Naive thymus-derived CD8-positive, alpha-beta T cell (primary cell): ENCODE measurements at regions not wholly inside any gene's neighbourhood (a gene's known extent, or its start where the extent isn't known, plus 50 kb on each side); places are given as distances from the start of the nearest gene placed in this dataset.
A peak's percentile ranks its signal among the peaks of the same experiment; 100 is the strongest.

Source experiments
- ATAC-seq, 2 donors: fragments of 150-1000 bp; cut with Tn5 transposase in 1 of 2; sonication (Bioruptor Pico), chemical (Tn5 transposase) in 1 of 2; 1 replicate in 1 of 2; 2 replicates in 1 of 2; pipeline ENCODE4 v1.10.0; 2021; ENCODE audit warnings: mild to moderate bottlenecking in 2 of 2, moderate library complexity in 2 of 2
- POLR2A ChIA-PET: fragments of 350-600 bp; sonication (Branson Sonifier 250); formaldehyde crosslinking; loops from one replicate; lab custom pipeline; 2021; ENCODE audit warnings: antibody characterized with exemption; lab: Charles Lee
- DNase-seq, 10 donors: peaks; one replicate each; pipeline versions ENCODE4 v3.0.0 to v3.0.0-alpha.2; 2020 to 2022
- H3K27ac Mint-ChIP-seq, 10 donors: one replicate each; pipeline ENCODE4 v1.8.0; 2020 to 2022; ENCODE audit warnings: mild to moderate bottlenecking in 10 of 10, mixed read lengths in 10 of 10, moderate library complexity in 4 of 10, inconsistent platforms in 1 of 10
- H3K27me3 Mint-ChIP-seq, 5 donors: one replicate each; pipeline ENCODE4 v1.8.0; 2021 to 2022; ENCODE audit warnings: mixed read lengths in 5 of 5
- H3K36me3 Mint-ChIP-seq, 3 donors: one replicate each; pipeline ENCODE4 v1.8.0; 2020 to 2022; ENCODE audit warnings: mixed read lengths in 3 of 3, mild to moderate bottlenecking in 2 of 3, inconsistent platforms in 1 of 3
- H3K4me1 Mint-ChIP-seq, 4 donors: one replicate each; pipeline ENCODE4 v1.8.0; 2021 to 2022; ENCODE audit warnings: mixed read lengths in 4 of 4
- H3K4me3 Mint-ChIP-seq, 10 donors: one replicate each; pipeline ENCODE4 v1.8.0; 2020 to 2022; ENCODE audit warnings: mild to moderate bottlenecking in 10 of 10, mixed read lengths in 10 of 10, moderate library complexity in 6 of 10, inconsistent platforms in 1 of 10
- H3K9me3 Mint-ChIP-seq, 9 donors: one replicate each; pipeline ENCODE4 v1.8.0; 2020 to 2022; ENCODE audit warnings: mixed read lengths in 9 of 9, mild to moderate bottlenecking in 3 of 9, inconsistent platforms in 1 of 9, moderate library complexity in 1 of 9

DNA sequence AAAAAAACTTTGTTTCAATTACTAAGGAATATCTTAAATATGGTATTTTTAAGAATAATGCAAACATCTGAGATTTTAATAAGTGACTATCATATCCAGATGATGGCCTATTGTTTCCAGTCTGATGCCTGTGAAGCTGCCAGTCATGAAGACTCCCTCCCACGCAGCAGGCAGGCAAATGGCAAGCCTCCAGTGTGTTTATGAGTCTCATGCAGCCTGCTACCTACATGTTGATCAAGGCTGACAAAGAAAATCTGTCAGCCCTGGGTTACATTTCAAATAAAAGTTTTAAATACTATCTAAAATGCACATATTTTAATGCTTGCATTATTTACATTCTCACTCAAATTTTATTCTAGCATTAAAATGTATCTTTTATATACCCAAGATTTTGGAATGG lies 137.6 kb upstream of the RNPC3 start:
- ATAC-seq = no peak
- Mint-ChIP-seq H3K4me3 (no peak overlapping the region), H3K27ac (no peak overlapping the region), H3K36me3 (no peaks in the 10 kb centered on the region), H3K9me3 (peaks cover 0 to 22% (median 10%) of the 10 kb centered on the region in 9 donors), H3K4me1 (no peaks in the 10 kb centered on the region), H3K27me3 (no peaks in the 10 kb centered on the region)
- DNase-seq = no peak
- POLR2A ChIA-PET = no interaction called here

DNA sequence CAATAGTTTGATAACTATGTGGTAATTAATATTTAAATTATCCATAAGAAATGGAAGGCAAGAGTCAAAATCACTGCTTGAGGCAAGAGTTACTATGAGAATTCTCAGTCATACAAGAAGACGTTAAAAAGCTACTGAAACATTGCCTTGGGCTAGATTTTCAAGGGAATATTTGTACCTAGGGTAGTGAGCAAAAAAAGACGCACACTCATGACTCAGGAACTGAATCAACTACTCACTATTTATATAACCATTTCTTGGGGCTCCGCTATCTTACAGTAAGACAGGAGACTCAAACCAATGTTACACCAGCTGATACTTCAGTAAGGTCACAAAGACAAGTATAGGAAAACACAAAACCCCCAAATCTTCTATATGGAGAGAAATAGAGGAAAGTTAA lies 151.5 kb upstream of the RNPC3 start:
- H3K4me1 Mint-ChIP-seq = no peaks in the 10 kb centered on the region
- DNase-seq = no peak

DNA sequence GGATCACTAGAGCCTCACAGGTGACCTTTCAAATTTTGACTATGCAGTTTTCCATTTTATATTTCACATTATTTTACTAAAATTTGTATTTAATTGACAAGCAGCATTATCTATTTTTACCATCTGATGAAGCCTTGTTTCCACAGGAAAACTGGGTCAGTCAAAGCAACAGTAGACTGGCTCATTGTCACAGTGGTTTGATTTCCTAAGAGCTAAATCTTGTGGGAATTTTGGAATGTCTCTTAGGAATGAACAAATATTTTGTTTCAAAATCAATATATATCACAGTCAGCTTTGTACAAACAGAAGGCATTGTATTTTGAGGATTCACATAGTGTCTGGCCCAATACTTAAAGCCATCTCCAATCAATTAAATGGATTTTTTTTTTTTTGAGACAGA lies 152.6 kb upstream of the RNPC3 start:
- ATAC-seq = no peak
- POLR2A ChIA-PET = no interaction called here
- peaks cover 0 to 1% (median 0%) of the 10 kb centered on the region in 5 donors for H3K27me3 Mint-ChIP-seq
- no peaks in the 10 kb centered on the region for H3K4me1 Mint-ChIP-seq
- no peaks in the 10 kb centered on the region for H3K36me3 Mint-ChIP-seq
- no peak for DNase-seq
- peaks cover 0 to 7% (median 0%) of the 10 kb centered on the region in 9 donors for H3K9me3 Mint-ChIP-seq
- no peak overlapping the region for H3K27ac Mint-ChIP-seq
- no peak overlapping the region for H3K4me3 Mint-ChIP-seq

More for the DNA sequence above, 151.5 kb upstream of the RNPC3 start:
- Mint-ChIP-seq H3K27me3 (peaks cover 0 to 1% (median 0%) of the 10 kb centered on the region in 5 donors), H3K36me3 (no peaks in the 10 kb centered on the region), H3K27ac (no peak overlapping the region), H3K4me3 (no peak overlapping the region), H3K9me3 (peaks cover 0 to 8% (median 0%) of the 10 kb centered on the region in 9 donors)
- POLR2A ChIA-PET = no interaction called here
- ATAC-seq = no peak

- ATAC-seq (no peak), DNase-seq (no peak)
- H3K4me3 Mint-ChIP-seq = no peak overlapping the region
- H3K27me3 Mint-ChIP-seq = peaks cover 0 to 1% (median 0%) of the 10 kb centered on the region in 5 donors
- peaks cover 0 to 6% (median under 1%) of the 10 kb centered on the region in 9 donors for H3K9me3 Mint-ChIP-seq
- H3K36me3 Mint-ChIP-seq = no peaks in the 10 kb centered on the region
- POLR2A ChIA-PET = no interaction called here
- no peak overlapping the region for H3K27ac Mint-ChIP-seq
- H3K4me1 Mint-ChIP-seq = no peaks in the 10 kb centered on the region
Measured at GRCh38 chr1:103371234-103371633, 154.3 kb upstream of the RNPC3 start.

- no peak for DNase-seq
- Mint-ChIP-seq H3K9me3 (peaks cover 0 to 10% (median 2%) of the 10 kb centered on the region in 9 donors), H3K36me3 (no peaks in the 10 kb centered on the region), H3K4me3 (no peak overlapping the region), H3K4me1 (no peaks in the 10 kb centered on the region), H3K27me3 (no peaks in the 10 kb centered on the region), H3K27ac (no peak overlapping the region)
- POLR2A ChIA-PET = no interaction called here
- ATAC-seq = no peak
Measured at GRCh38 chr1:103367186-103367585, 158.3 kb upstream of the RNPC3 start.

DNA sequence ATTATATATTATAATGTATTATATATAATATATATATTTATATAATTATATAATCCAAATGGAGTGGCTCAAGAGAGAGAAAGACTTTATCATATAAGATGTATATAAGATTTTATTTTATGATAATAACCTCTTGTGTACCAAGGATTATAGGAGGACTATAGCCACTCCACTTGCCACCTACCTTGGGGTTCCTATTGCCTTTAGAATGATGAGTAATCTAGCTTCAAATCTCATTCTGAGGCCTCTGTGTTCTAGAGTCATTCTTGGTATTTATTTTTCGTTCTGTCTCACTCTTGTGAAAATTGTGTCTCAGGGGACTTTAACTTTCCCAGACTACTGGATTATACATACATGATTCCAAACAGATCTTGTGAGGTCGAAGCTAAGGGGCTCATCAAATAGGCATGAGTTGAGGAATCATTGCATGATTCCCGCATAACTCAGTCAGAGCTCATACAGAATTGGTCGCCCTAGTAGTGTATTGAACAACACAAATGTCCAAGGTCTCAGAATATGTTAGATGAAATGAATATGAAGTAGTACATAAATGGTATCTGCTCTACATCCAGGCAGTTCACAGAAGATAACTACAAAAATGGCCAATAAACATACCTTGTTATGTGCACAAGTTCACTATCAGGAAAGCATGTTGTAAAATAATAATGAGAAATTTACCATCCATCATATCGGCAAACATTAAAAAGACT lies 159.5 kb upstream of the RNPC3 start:
- POLR2A ChIA-PET = no interaction called here
- DNase-seq (no peak), ATAC-seq (no peak)
- Mint-ChIP-seq H3K9me3 (peaks cover 0 to 10% (median 2%) of the 10 kb centered on the region in 9 donors), H3K4me1 (no peaks in the 10 kb centered on the region), H3K27ac (no peak overlapping the region), H3K27me3 (no peaks in the 10 kb centered on the region), H3K4me3 (no peak overlapping the region), H3K36me3 (no peaks in the 10 kb centered on the region)

GRCh38 chr1:103363008-103363365 lies 162.5 kb upstream of the RNPC3 start:
- peak in 1 of 2 donors; percentile 18 for ATAC-seq
- no peaks in the 10 kb centered on the region for H3K27me3 Mint-ChIP-seq
- no peak overlapping the region for H3K27ac Mint-ChIP-seq
- H3K4me1 Mint-ChIP-seq = no peaks in the 10 kb centered on the region
- POLR2A ChIA-PET = no interaction called here
- no peak overlapping the region for H3K4me3 Mint-ChIP-seq
- no peaks in the 10 kb centered on the region for H3K36me3 Mint-ChIP-seq
- peaks cover 0 to 10% (median 2%) of the 10 kb centered on the region in 9 donors for H3K9me3 Mint-ChIP-seq
- DNase-seq = no peak

- no peaks in the 10 kb centered on the region for H3K4me1 Mint-ChIP-seq
- no peaks in the 10 kb centered on the region for H3K36me3 Mint-ChIP-seq
- H3K4me3 Mint-ChIP-seq = no peak overlapping the region
- H3K27ac Mint-ChIP-seq = no peak overlapping the region
- peaks cover 0 to 10% (median 2%) of the 10 kb centered on the region in 9 donors for H3K9me3 Mint-ChIP-seq
- POLR2A ChIA-PET = no interaction called here
- no peaks in the 10 kb centered on the region for H3K27me3 Mint-ChIP-seq
- peak in 1 of 2 donors; percentile 45 for ATAC-seq
- DNase-seq = peak in 1 of 10 donors; percentile 7
Measured at GRCh38 chr1:103362348-103363007, 163.0 kb upstream of the RNPC3 start.

GRCh38 chr1:103353391-103353790 lies 172.1 kb upstream of the RNPC3 start:
- no peaks in the 10 kb centered on the region for H3K36me3 Mint-ChIP-seq
- peaks cover 0 to 7% (median 2%) of the 10 kb centered on the region in 9 donors for H3K9me3 Mint-ChIP-seq
- POLR2A ChIA-PET = no interaction called here
- H3K27me3 Mint-ChIP-seq = no peaks in the 10 kb centered on the region
- DNase-seq = no peak
- no peak for ATAC-seq
- H3K27ac Mint-ChIP-seq = no peak overlapping the region
- H3K4me1 Mint-ChIP-seq = no peaks in the 10 kb centered on the region
- H3K4me3 Mint-ChIP-seq = no peak overlapping the region

- H3K4me1 Mint-ChIP-seq = no peaks in the 10 kb centered on the region
- H3K4me3 Mint-ChIP-seq = no peak overlapping the region
- no peak for ATAC-seq
- POLR2A ChIA-PET = interaction anchor here (0.6 kb wide), 1 partner anchor 1255 kb away, joined by 3 read pairs; no protein-coding TSS in a partner anchor
- no peak overlapping the region for H3K27ac Mint-ChIP-seq
- no peaks in the 10 kb centered on the region for H3K36me3 Mint-ChIP-seq
- H3K9me3 Mint-ChIP-seq = peaks cover 0 to 7% (median 2%) of the 10 kb centered on the region in 9 donors
- no peak for DNase-seq
- no peaks in the 10 kb centered on the region for H3K27me3 Mint-ChIP-seq
Measured at GRCh38 chr1:103348136-103348535, 177.4 kb upstream of the RNPC3 start.

DNA sequence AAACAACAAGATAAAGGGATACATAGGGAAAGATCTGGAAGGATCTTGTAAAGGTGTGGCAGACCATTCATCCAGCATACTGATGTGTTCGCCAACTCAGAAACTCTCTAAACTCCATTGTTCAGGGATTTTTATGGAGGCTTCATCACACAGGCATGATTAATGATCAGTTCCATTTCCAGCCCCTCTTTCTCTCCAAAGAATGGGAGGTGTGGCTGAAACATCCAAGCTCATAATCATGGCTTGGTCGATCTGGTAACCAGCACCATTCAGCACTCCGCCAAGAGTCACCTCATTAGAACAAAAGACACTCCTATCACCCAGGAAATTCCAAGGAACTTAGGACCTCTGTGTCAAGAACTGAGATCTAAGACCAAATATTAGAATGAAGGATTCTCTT lies 180.6 kb upstream of the RNPC3 start:
- no peak for DNase-seq
- peaks cover 0 to 7% (median 0%) of the 10 kb centered on the region in 5 donors for H3K27me3 Mint-ChIP-seq
- H3K4me3 Mint-ChIP-seq = no peak overlapping the region
- peaks cover 0 to 2% (median 0%) of the 10 kb centered on the region in 9 donors for H3K9me3 Mint-ChIP-seq
- H3K27ac Mint-ChIP-seq = no peak overlapping the region
- ATAC-seq = no peak
- POLR2A ChIA-PET = no interaction called here
- no peaks in the 10 kb centered on the region for H3K36me3 Mint-ChIP-seq
- H3K4me1 Mint-ChIP-seq = no peaks in the 10 kb centered on the region

GRCh38 chr1:103341377-103341880 lies 184.1 kb upstream of the RNPC3 start:
- peaks cover 0 to 7% (median 0%) of the 10 kb centered on the region in 5 donors for H3K27me3 Mint-ChIP-seq
- H3K36me3 Mint-ChIP-seq = no peaks in the 10 kb centered on the region
- H3K4me1 Mint-ChIP-seq = no peaks in the 10 kb centered on the region
- POLR2A ChIA-PET = no interaction called here
- ATAC-seq (no peak), DNase-seq (no peak)
- no peak overlapping the region for H3K4me3 Mint-ChIP-seq
- H3K9me3 Mint-ChIP-seq = no peaks in the 10 kb centered on the region
- H3K27ac Mint-ChIP-seq = no peak overlapping the region

GRCh38 chr1:103337779-103338178 lies 187.7 kb upstream of the RNPC3 start:
- Mint-ChIP-seq H3K27ac (no peak overlapping the region), H3K36me3 (no peaks in the 10 kb centered on the region), H3K4me3 (no peak overlapping the region), H3K9me3 (no peaks in the 10 kb centered on the region), H3K4me1 (no peaks in the 10 kb centered on the region), H3K27me3 (peaks cover 0 to 7% (median 0%) of the 10 kb centered on the region in 5 donors)
- no peak for DNase-seq
- POLR2A ChIA-PET = no interaction called here
- no peak for ATAC-seq
